ENCODE measurements at regions not wholly inside any gene's neighbourhood (a gene's known extent, or its start where the extent isn't known, plus 50 kb on each side); places are given as distances from the start of the nearest gene placed in this dataset.

DNA sequence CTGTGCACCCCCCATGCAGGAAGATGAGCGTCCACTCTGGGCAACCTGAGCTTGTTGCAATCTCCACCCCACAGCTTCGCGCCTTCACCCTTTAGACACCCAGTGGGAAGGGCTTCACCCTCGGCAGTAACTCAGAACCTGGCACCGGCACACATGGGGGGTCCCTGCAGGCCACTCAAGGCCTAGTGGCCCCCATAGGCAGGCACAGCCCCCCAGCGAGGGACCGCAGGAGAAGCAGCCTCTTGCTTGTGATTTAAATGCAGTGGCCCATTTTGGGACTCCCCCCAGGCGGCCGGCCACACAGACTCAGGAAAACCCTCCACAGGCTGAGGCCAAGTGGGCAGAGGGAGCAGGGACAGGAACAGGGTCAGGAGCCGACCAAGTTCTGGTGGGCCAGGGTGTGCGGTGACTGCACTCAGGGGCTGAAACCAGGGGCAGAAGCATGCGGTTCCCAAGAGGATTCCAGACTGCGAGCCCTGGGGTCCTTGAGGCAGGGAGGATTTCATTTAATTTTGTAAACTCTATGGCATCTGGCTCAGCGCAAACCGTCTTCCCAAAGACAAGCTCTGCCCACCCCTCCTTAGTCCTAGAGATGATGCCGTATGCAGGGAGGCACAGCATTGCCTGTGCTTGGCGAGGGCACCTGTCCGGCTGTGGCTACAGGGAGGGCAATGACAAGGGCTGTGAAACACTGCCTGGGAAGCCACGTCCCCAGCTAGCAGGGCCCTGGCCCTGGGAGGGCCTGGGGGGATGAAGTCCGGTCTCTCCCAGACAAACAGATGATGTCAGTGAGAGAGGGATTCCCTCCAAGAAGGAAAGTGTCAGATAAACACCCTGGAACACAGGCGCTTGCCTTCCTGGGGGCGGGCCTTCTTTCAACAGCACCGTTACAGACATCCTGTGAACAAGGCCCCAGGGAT, 52.9 kb upstream of the GPR31 start:
- H3K4me1 ChIP-seq (ENCODE audit: control insufficient read depth in 1 of 2, insufficient read depth in 2 of 2, low read depth in 1 of 2, low read length in 1 of 2): peaks cover 0 to 2% of the 10 kb centered on the region in 2 experiments; a peak in 1 of 4 replicates
- H3K9ac ChIP-seq: no peak overlapping the region
- H3K4me3 ChIP-seq (ENCODE audit: low read depth in 2 of 2, low read length in 1 of 2): no peak overlapping the region
- no peaks in the 10 kb centered on the region for H3K36me3 ChIP-seq (replicated peaks in 1 of 2; ENCODE audit: control insufficient read depth in 1 of 2, insufficient read depth in 2 of 2, low read length in 1 of 2)
- no peaks in the 10 kb centered on the region for H3K27me3 ChIP-seq (ENCODE audit: insufficient read depth)
- H2AFZ ChIP-seq (ENCODE audit: low read depth): no peak overlapping the region
- no peak overlapping the region for H3K4me2 ChIP-seq
- ChIA-PET POLR2A (no interaction called here), CTCF (no interaction called here)
- 75% methylated on average over 10 of the region's 23 CpGs for WGBS (ENCODE audit: low lambda C conversion rate)
- no peaks in the 10 kb centered on the region for H3K79me2 ChIP-seq (ENCODE audit: insufficient read depth)
- no peaks in the 10 kb centered on the region for H3F3A ChIP-seq (replicated peaks; ENCODE audit: insufficient read depth)
- peak; percentile 53 for DNase-seq
- no peaks in the 10 kb centered on the region for H4K20me1 ChIP-seq (ENCODE audit: insufficient read depth)
- no peak overlapping the region for H3K27ac ChIP-seq (ENCODE audit: low read depth in 2 of 2, low read length in 1 of 2)
- no peaks in the 10 kb centered on the region for H3K9me2 ChIP-seq
- no peaks in the 10 kb centered on the region for H3K9me3 ChIP-seq
- TF ChIP-seq, protein P1, sequence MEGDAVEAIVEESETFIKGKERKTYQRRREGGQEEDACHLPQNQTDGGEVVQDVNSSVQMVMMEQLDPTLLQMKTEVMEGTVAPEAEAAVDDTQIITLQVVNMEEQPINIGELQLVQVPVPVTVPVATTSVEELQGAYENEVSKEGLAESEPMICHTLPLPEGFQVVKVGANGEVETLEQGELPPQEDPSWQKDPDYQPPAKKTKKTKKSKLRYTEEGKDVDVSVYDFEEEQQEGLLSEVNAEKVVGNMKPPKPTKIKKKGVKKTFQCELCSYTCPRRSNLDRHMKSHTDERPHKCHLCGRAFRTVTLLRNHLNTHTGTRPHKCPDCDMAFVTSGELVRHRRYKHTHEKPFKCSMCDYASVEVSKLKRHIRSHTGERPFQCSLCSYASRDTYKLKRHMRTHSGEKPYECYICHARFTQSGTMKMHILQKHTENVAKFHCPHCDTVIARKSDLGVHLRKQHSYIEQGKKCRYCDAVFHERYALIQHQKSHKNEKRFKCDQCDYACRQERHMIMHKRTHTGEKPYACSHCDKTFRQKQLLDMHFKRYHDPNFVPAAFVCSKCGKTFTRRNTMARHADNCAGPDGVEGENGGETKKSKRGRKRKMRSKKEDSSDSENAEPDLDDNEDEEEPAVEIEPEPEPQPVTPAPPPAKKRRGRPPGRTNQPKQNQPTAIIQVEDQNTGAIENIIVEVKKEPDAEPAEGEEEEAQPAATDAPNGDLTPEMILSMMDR (IDR thresholded peaks at IDR 0.05): no peak
- TF ChIP-seq, protein P2, sequence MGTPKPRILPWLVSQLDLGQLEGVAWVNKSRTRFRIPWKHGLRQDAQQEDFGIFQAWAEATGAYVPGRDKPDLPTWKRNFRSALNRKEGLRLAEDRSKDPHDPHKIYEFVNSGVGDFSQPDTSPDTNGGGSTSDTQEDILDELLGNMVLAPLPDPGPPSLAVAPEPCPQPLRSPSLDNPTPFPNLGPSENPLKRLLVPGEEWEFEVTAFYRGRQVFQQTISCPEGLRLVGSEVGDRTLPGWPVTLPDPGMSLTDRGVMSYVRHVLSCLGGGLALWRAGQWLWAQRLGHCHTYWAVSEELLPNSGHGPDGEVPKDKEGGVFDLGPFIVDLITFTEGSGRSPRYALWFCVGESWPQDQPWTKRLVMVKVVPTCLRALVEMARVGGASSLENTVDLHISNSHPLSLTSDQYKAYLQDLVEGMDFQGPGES (IDR thresholded peaks at IDR 0.05; ENCODE audit: low read depth, low read length): no peak
- TF ChIP-seq MXI1 (IDR thresholded peaks at IDR 0.05; ENCODE audit: low read depth, low read length) (no peak), ELF1 (IDR thresholded peaks at IDR 0.05) (no peak), FOXJ3 (CRISPR knock-in tag; IDR thresholded peaks at IDR 0.05) (no peak), EZH2phosphoT487 (IDR thresholded peaks at IDR 0.05; ENCODE audit: borderline replicate concordance, low read depth) (no peak), TAF1 (IDR thresholded peaks at IDR 0.05; ENCODE audit: borderline replicate concordance, low read depth, low read length) (no peak), YY1 (IDR thresholded peaks at IDR 0.05; ENCODE audit: low read depth) (no peak), NFIC (IDR thresholded peaks at IDR 0.05; ENCODE audit: borderline replicate concordance) (no peak), GATA2 (CRISPR knock-in tag; IDR thresholded peaks at IDR 0.05) (no peak)
- TF ChIP-seq, protein P3, sequence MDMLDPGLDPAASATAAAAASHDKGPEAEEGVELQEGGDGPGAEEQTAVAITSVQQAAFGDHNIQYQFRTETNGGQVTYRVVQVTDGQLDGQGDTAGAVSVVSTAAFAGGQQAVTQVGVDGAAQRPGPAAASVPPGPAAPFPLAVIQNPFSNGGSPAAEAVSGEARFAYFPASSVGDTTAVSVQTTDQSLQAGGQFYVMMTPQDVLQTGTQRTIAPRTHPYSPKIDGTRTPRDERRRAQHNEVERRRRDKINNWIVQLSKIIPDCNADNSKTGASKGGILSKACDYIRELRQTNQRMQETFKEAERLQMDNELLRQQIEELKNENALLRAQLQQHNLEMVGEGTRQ (IDR thresholded peaks at IDR 0.05; ENCODE audit: borderline replicate concordance, low read depth, low read length): no peak
- TF ChIP-seq, protein P4, sequence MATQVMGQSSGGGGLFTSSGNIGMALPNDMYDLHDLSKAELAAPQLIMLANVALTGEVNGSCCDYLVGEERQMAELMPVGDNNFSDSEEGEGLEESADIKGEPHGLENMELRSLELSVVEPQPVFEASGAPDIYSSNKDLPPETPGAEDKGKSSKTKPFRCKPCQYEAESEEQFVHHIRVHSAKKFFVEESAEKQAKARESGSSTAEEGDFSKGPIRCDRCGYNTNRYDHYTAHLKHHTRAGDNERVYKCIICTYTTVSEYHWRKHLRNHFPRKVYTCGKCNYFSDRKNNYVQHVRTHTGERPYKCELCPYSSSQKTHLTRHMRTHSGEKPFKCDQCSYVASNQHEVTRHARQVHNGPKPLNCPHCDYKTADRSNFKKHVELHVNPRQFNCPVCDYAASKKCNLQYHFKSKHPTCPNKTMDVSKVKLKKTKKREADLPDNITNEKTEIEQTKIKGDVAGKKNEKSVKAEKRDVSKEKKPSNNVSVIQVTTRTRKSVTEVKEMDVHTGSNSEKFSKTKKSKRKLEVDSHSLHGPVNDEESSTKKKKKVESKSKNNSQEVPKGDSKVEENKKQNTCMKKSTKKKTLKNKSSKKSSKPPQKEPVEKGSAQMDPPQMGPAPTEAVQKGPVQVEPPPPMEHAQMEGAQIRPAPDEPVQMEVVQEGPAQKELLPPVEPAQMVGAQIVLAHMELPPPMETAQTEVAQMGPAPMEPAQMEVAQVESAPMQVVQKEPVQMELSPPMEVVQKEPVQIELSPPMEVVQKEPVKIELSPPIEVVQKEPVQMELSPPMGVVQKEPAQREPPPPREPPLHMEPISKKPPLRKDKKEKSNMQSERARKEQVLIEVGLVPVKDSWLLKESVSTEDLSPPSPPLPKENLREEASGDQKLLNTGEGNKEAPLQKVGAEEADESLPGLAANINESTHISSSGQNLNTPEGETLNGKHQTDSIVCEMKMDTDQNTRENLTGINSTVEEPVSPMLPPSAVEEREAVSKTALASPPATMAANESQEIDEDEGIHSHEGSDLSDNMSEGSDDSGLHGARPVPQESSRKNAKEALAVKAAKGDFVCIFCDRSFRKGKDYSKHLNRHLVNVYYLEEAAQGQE (IDR thresholded peaks at IDR 0.05; ENCODE audit: low read depth, low read length): no peak

Data from SK-N-SH (cell line).